ENCODE measurements at regions not wholly inside any gene's neighbourhood (a gene's known extent, or its start where the extent isn't known, plus 50 kb on each side); places are given as distances from the start of the nearest gene placed in this dataset.

- no CpG with 5 or more reads among the region's 4 CpGs for WGBS (ENCODE audit: extremely low coverage, insufficient coverage, insufficient read length)
These were observed 71.2 kb downstream of the IRF2BPL start for GRCh38 chr14:76957224-76957891.

DNA sequence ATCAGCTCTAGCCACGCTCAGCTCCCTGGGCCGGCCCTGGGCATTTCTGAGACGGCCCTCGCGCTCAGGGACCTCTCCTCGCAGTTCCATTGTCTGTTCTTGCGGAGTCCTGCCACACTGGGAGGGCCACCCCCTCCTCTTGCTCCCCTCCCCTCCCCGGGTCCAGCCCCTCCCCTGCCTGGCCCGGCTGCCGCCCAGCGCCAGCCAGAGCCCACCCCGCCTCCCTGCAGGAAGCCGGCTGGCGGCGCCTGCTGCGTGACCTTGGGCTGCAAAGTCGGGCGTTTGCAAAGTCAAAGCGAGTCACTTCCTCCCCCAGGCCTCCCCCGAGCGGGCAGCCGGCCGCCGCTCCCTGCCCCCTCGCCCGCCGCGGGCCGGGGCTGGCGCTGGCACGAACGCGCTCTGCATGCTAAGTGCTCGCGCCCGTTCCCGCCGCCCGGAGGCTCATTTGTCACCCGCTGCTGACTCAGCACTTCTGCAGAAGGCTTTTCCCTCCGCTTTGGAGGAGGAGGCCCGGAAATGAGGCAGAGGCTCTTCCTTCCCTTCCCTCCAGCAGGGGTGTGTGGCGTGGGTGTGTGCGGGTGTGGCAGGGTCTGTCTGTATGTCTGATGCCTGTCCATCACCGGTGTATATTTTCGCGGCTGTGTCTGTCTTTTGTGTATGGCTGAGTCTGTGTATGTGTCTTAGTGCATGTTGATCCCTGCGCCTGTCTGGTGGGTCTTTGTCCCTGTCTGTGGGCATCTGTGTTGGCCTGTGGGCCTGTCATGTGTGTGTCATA, 72.0 kb downstream of the IRF2BPL start:
- peak overlapping the region; percentile 99 for H2BK120ac ChIP-seq (ENCODE audit: insufficient read depth, low read length, poor library complexity)
- peak overlapping the region; percentile 93 for H3K14ac ChIP-seq (ENCODE audit: low read length)
- H4K8ac ChIP-seq (ENCODE audit: low read depth, low read length), result peak overlapping the region; percentile 95
- H3K36me3 ChIP-seq (ENCODE audit: control insufficient read depth in 1 of 2, insufficient read depth in 2 of 2, low read length in 2 of 2), result no peaks in the 10 kb centered on the region
- no peak overlapping the region for H3K4me3 ChIP-seq (ENCODE audit: low read depth, low read length)
- peak overlapping the region; percentile 69 for H2AK5ac ChIP-seq (ENCODE audit: low read length)
- H3K4ac ChIP-seq (ENCODE audit: low read depth, low read length), result peak overlapping the region; percentile 78
- H2AFZ ChIP-seq (ENCODE audit: insufficient read depth, low read length, poor library complexity), result peak overlapping the region; percentile 57
- H3K9me3 ChIP-seq (ENCODE audit: insufficient read depth, low read depth, low read length), result peaks cover 1% of the 10 kb centered on the region
- peak overlapping the region; percentile 99 for H4K91ac ChIP-seq (ENCODE audit: low read depth, low read length)
- H3K79me2 ChIP-seq (ENCODE audit: control insufficient read depth, insufficient read depth, low read length, poor library complexity), result peaks cover 9% of the 10 kb centered on the region
- H2BK5ac ChIP-seq (ENCODE audit: low read depth, low read length, poor library complexity), result peak overlapping the region; percentile 96
- H3K18ac ChIP-seq (ENCODE audit: low read length), result peak overlapping the region; percentile 88
- H3K27ac ChIP-seq (ENCODE audit: low read depth, low read length), result peak overlapping the region; percentile 94
- H3K79me1 ChIP-seq (ENCODE audit: low read length), result peaks cover 58% of the 10 kb centered on the region
- peak overlapping the region; percentile 61 for H4K12ac ChIP-seq (ENCODE audit: low read depth, low read length)
- peaks cover 50 to 55% of the 10 kb centered on the region in 2 experiments for H3K4me1 ChIP-seq (ENCODE audit: control insufficient read depth in 1 of 2, insufficient read depth in 2 of 2, low read length in 2 of 2)
- DNase-seq, result peak; percentile 75 to 89
- H3K9ac ChIP-seq (ENCODE audit: low read length), result no peak overlapping the region
- peak overlapping the region; percentile 59 for H3K4me2 ChIP-seq (ENCODE audit: low read length)
- H2BK12ac ChIP-seq (ENCODE audit: low read length), result peak overlapping the region; percentile 89
- no CpG with 5 or more reads among the region's 48 CpGs for WGBS (ENCODE audit: extremely low coverage, insufficient coverage, insufficient read length)
- H3K23ac ChIP-seq (ENCODE audit: low read length), result no peak overlapping the region
- no peaks in the 10 kb centered on the region for H3K27me3 ChIP-seq (ENCODE audit: insufficient read depth, low read length)

More at GRCh38 chr14:76957224-76957891, 71.2 kb downstream of the IRF2BPL start:
- no peak overlapping the region for H3K18ac ChIP-seq (ENCODE audit: low read length)
- H3K14ac ChIP-seq (ENCODE audit: low read length), result peak overlapping the region; percentile 78
- H3K23ac ChIP-seq (ENCODE audit: low read length), result no peak overlapping the region
- peak overlapping the region; percentile 99 for H4K91ac ChIP-seq (ENCODE audit: low read depth, low read length)
- H2BK12ac ChIP-seq (ENCODE audit: low read length), result peak overlapping the region; percentile 94
- no peak overlapping the region for H4K12ac ChIP-seq (ENCODE audit: low read depth, low read length)
- H3K79me2 ChIP-seq (ENCODE audit: control insufficient read depth, insufficient read depth, low read length, poor library complexity), result peaks cover 9% of the 10 kb centered on the region
- H3K27ac ChIP-seq (ENCODE audit: low read depth, low read length), result peak overlapping the region; percentile 94
- peak overlapping the region; percentile 50 for H2AFZ ChIP-seq (ENCODE audit: insufficient read depth, low read length, poor library complexity)
- H3K79me1 ChIP-seq (ENCODE audit: low read length), result peaks cover 63% of the 10 kb centered on the region
- no peak overlapping the region for H3K4me2 ChIP-seq (ENCODE audit: low read length)
- peak overlapping the region; percentile 47 for H2BK5ac ChIP-seq (ENCODE audit: low read depth, low read length, poor library complexity)
- H3K4me1 ChIP-seq (ENCODE audit: control insufficient read depth in 1 of 2, insufficient read depth in 2 of 2, low read length in 2 of 2), result peaks cover 56 to 60% of the 10 kb centered on the region in 2 experiments
- no peak for DNase-seq
- H3K27me3 ChIP-seq (ENCODE audit: insufficient read depth, low read length), result no peaks in the 10 kb centered on the region
- no peaks in the 10 kb centered on the region for H3K36me3 ChIP-seq (ENCODE audit: control insufficient read depth in 1 of 2, insufficient read depth in 2 of 2, low read length in 2 of 2)
- no peak overlapping the region for H3K9ac ChIP-seq (ENCODE audit: low read length)
- no peak overlapping the region for H3K4me3 ChIP-seq (ENCODE audit: low read depth, low read length)
- peak overlapping the region; percentile 80 for H3K4ac ChIP-seq (ENCODE audit: low read depth, low read length)
- H4K8ac ChIP-seq (ENCODE audit: low read depth, low read length), result peak overlapping the region; percentile 67
- peak overlapping the region; percentile 89 for H2BK120ac ChIP-seq (ENCODE audit: insufficient read depth, low read length, poor library complexity)
- peaks cover 1% of the 10 kb centered on the region for H3K9me3 ChIP-seq (ENCODE audit: insufficient read depth, low read depth, low read length)
- H2AK5ac ChIP-seq (ENCODE audit: low read length), result peak overlapping the region; percentile 82

- Histone ChIP-seq H4K12ac (ENCODE audit: low read depth, low read length) (peak overlapping the region; percentile 61), H3K18ac (ENCODE audit: low read length) (peak overlapping the region; percentile 88), H2AK5ac (ENCODE audit: low read length) (peak overlapping the region; percentile 72), H3K4me1 (ENCODE audit: control insufficient read depth in 1 of 2, insufficient read depth in 2 of 2, low read length in 2 of 2) (peaks cover 51 to 53% of the 10 kb centered on the region in 2 experiments), H2BK5ac (ENCODE audit: low read depth, low read length, poor library complexity) (peak overlapping the region; percentile 96), H4K91ac (ENCODE audit: low read depth, low read length) (peak overlapping the region; percentile 99), H3K79me1 (ENCODE audit: low read length) (peaks cover 52% of the 10 kb centered on the region), H3K79me2 (ENCODE audit: control insufficient read depth, insufficient read depth, low read length, poor library complexity) (peaks cover 6% of the 10 kb centered on the region), H3K27ac (ENCODE audit: low read depth, low read length) (peak overlapping the region; percentile 94), H3K36me3 (ENCODE audit: control insufficient read depth in 1 of 2, insufficient read depth in 2 of 2, low read length in 2 of 2) (no peaks in the 10 kb centered on the region), H3K4ac (ENCODE audit: low read depth, low read length) (peak overlapping the region; percentile 78), H3K27me3 (ENCODE audit: insufficient read depth, low read length) (no peaks in the 10 kb centered on the region), H3K4me3 (ENCODE audit: low read depth, low read length) (no peak overlapping the region), H2BK12ac (ENCODE audit: low read length) (peak overlapping the region; percentile 81), H2BK120ac (ENCODE audit: insufficient read depth, low read length, poor library complexity) (peak overlapping the region; percentile 99), H3K23ac (ENCODE audit: low read length) (no peak overlapping the region), H2AFZ (ENCODE audit: insufficient read depth, low read length, poor library complexity) (peak overlapping the region; percentile 57), H3K14ac (ENCODE audit: low read length) (peak overlapping the region; percentile 87), H3K9me3 (ENCODE audit: insufficient read depth, low read depth, low read length) (peaks cover 4% of the 10 kb centered on the region), H3K4me2 (ENCODE audit: low read length) (peak overlapping the region; percentile 59), H4K8ac (ENCODE audit: low read depth, low read length) (peak overlapping the region; percentile 95), H3K9ac (ENCODE audit: low read length) (peak overlapping the region; percentile 47)
- peak; percentile 50 to 66 for DNase-seq
- no CpG with 5 or more reads among the region's 13 CpGs for WGBS (ENCODE audit: extremely low coverage, insufficient coverage, insufficient read length)
These were observed 72.8 kb downstream of the IRF2BPL start for GRCh38 chr14:76955575-76956315.

Measured in trophoblast cell (in vitro differentiated cells and primary cell).